DND-41 (cell line): ENCODE measurements at regions not wholly inside any gene's neighbourhood (a gene's known extent, or its start where the extent isn't known, plus 50 kb on each side); places are given as distances from the start of the nearest gene placed in this dataset.

Experiments used
- ATAC-seq: fragments of 200-7000 bp; cut with Tn5 transposase; 3 replicates; pipeline ENCODE4 v1.9.1; 2021; ENCODE audit warnings: low read depth; ENCODE audit not compliant: insufficient read depth
- DNase-seq: peaks from one replicate; pipeline ENCODE4 v3.0.0-alpha.2; 2020
- H2AFZ ChIP-seq: 2 replicates; pipeline ENCODE4 v1.6.0; 2012; ENCODE audit warnings: low read depth, low read length
- H3K27ac ChIP-seq: 2 replicates; pipeline ENCODE4 v1.5.1; 2012; ENCODE audit warnings: low read length, inconsistent platforms
- H3K27me3 ChIP-seq: fragments of 200-600 bp; sonication (generic); 2 replicates; pipeline ENCODE4 v1.6.0; 2012; ENCODE audit warnings: low read length, mild to moderate bottlenecking, inconsistent platforms; ENCODE audit not compliant: insufficient read depth, poor library complexity
- H3K36me3 ChIP-seq: 2 replicates; pipeline ENCODE4 v1.5.1; 2012; ENCODE audit warnings: low read length, inconsistent platforms; ENCODE audit not compliant: insufficient read depth
- H3K4me1 ChIP-seq: 2 replicates; pipeline ENCODE4 v1.5.1; 2012; ENCODE audit warnings: mild to moderate bottlenecking, low read length; ENCODE audit not compliant: insufficient read depth
- H3K4me2 ChIP-seq: 2 replicates; pipeline ENCODE4 v1.6.0; 2012; ENCODE audit warnings: mild to moderate bottlenecking, moderate library complexity, low read length, inconsistent platforms; ENCODE audit not compliant: insufficient read depth
- H3K4me3 ChIP-seq, 2 experiments: fragments of 200-600 bp in 1 of 2; shearing (Covaris generic) in 1 of 2; 2 replicates each; pipeline ENCODE4 v1.5.1; 2012 to 2016; ENCODE audit warnings: inconsistent platforms in 2 of 2, low read length in 2 of 2, mild to moderate bottlenecking in 2 of 2, low read depth in 1 of 2, moderate library complexity in 1 of 2
- H3K79me2 ChIP-seq: 2 replicates; pipeline ENCODE4 v1.6.0; 2012; ENCODE audit warnings: low read length, inconsistent platforms; ENCODE audit not compliant: insufficient read depth
- H3K9ac ChIP-seq: 2 replicates; pipeline ENCODE4 v1.6.0; 2012; ENCODE audit warnings: low read depth, mild to moderate bottlenecking, inconsistent platforms, low read length, moderate library complexity
- H3K9me3 ChIP-seq: 2 replicates; pipeline ENCODE4 v1.5.1; 2012; ENCODE audit warnings: low read length, moderate library complexity, mild to moderate bottlenecking, inconsistent platforms; ENCODE audit not compliant: insufficient read depth, severe bottlenecking
- H4K20me1 ChIP-seq: 2 replicates; pipeline ENCODE4 v1.6.0; 2012; ENCODE audit warnings: low read length; ENCODE audit not compliant: insufficient read depth
- CTCF ChIP-seq: IDR thresholded peaks from 2 replicates; pipeline ENCODE4 v1.5.1; 2012; ENCODE audit warnings: borderline replicate concordance, low read length, moderate library complexity, mild to moderate bottlenecking; ENCODE audit not compliant: poor library complexity, severe bottlenecking; ENCODE audit errors: extremely low read depth
- EZH2 ChIP-seq: IDR thresholded peaks from 3 replicates; pipeline ENCODE4 v1.6.1; 2012; ENCODE audit warnings: borderline replicate concordance, low read depth, mild to moderate bottlenecking, moderate library complexity, low read length, inconsistent platforms; ENCODE audit not compliant: severe bottlenecking

- DNase-seq (no peak), ATAC-seq (no peak)
- Histone ChIP-seq H3K4me1 (no peaks in the 10 kb centered on the region), H3K9me3 (no peaks in the 10 kb centered on the region), H3K4me3 (no peak overlapping the region), H4K20me1 (no peaks in the 10 kb centered on the region), H3K27ac (no peak overlapping the region), H3K9ac (no peak overlapping the region), H3K4me2 (no peak overlapping the region), H3K79me2 (no peaks in the 10 kb centered on the region), H3K36me3 (no peaks in the 10 kb centered on the region), H3K27me3 (no peaks in the 10 kb centered on the region), H2AFZ (no peak overlapping the region)
- TF ChIP-seq CTCF: no peak
- no peak for TF ChIP-seq EZH2
Measured at GRCh38 chr9:26369093-26369492, 523.5 kb downstream of the CAAP1 start.

- no peak for TF ChIP-seq CTCF
- no peak for TF ChIP-seq EZH2
- no peaks in the 10 kb centered on the region for H3K79me2 ChIP-seq
- no peaks in the 10 kb centered on the region for H3K36me3 ChIP-seq
- no peaks in the 10 kb centered on the region for H4K20me1 ChIP-seq
- H3K4me3 ChIP-seq: no peak overlapping the region
- ATAC-seq (no peak), DNase-seq (no peak)
- H3K4me2 ChIP-seq: no peak overlapping the region
- no peak overlapping the region for H2AFZ ChIP-seq
- no peaks in the 10 kb centered on the region for H3K9me3 ChIP-seq
- H3K9ac ChIP-seq: no peak overlapping the region
- H3K27ac ChIP-seq: no peak overlapping the region
- H3K27me3 ChIP-seq: no peaks in the 10 kb centered on the region
- no peaks in the 10 kb centered on the region for H3K4me1 ChIP-seq
Measured at GRCh38 chr9:26368241-26368640, 524.4 kb downstream of the CAAP1 start.

GRCh38 chr9:26361010-26361409 is 531.6 kb downstream of the CAAP1 start:
- no peak for ATAC-seq
- Histone ChIP-seq H3K27ac (no peak overlapping the region), H3K9ac (no peak overlapping the region), H3K4me3 (no peak overlapping the region), H2AFZ (no peak overlapping the region), H3K9me3 (no peaks in the 10 kb centered on the region), H3K27me3 (no peaks in the 10 kb centered on the region), H3K4me1 (no peaks in the 10 kb centered on the region), H3K4me2 (no peak overlapping the region), H4K20me1 (no peaks in the 10 kb centered on the region), H3K79me2 (no peaks in the 10 kb centered on the region), H3K36me3 (no peaks in the 10 kb centered on the region)
- DNase-seq: no peak
- TF ChIP-seq CTCF (no peak), EZH2 (no peak)

- TF ChIP-seq CTCF: no peak
- TF ChIP-seq EZH2: no peak
- H3K4me2 ChIP-seq: no peak overlapping the region
- no peak overlapping the region for H3K9ac ChIP-seq
- no peak for ATAC-seq
- no peak overlapping the region for H2AFZ ChIP-seq
- no peak overlapping the region for H3K27ac ChIP-seq
- H3K27me3 ChIP-seq: no peaks in the 10 kb centered on the region
- no peak overlapping the region for H3K4me3 ChIP-seq
- H3K9me3 ChIP-seq: no peaks in the 10 kb centered on the region
- H3K36me3 ChIP-seq: no peaks in the 10 kb centered on the region
- no peaks in the 10 kb centered on the region for H3K79me2 ChIP-seq
- DNase-seq: no peak
- H4K20me1 ChIP-seq: no peaks in the 10 kb centered on the region
- no peaks in the 10 kb centered on the region for H3K4me1 ChIP-seq
Measured at GRCh38 chr9:26358836-26359235, 533.8 kb downstream of the CAAP1 start.
